Prostate gland (tissue), 2 donors: ENCODE measurements at regions not wholly inside any gene's neighbourhood (a gene's known extent, or its start where the extent isn't known, plus 50 kb on each side); places are given as distances from the start of the nearest gene placed in this dataset.

Source experiments
- CTCF ChIP-seq, 4 experiments: fragments of 200-600 bp in 2 of 4; fragments of 450-650 bp in 2 of 4; sonication (generic) in 2 of 4; IDR thresholded peaks; 1 replicate in 3 of 4; 2 replicates in 1 of 4; pipeline ENCODE4 v1.5.1; 2016 to 2019; ENCODE audit warnings: antibody characterized with exemption in 4 of 4, mild to moderate bottlenecking in 2 of 4, moderate library complexity in 2 of 4
- POLR2A ChIP-seq: fragments of 450-650 bp; IDR thresholded peaks from one replicate; pipeline ENCODE4 v1.6.1; 2016; ENCODE audit warnings: antibody characterized with exemption, mild to moderate bottlenecking

GRCh38 chr3:106249981-106250380 is 381.2 kb upstream of the CBLB start:
- TF ChIP-seq CTCF (IDR thresholded peaks at IDR 0.05) (no peak), POLR2A (no peak)
